Stomach (tissue), 8 donors: ENCODE measurements at regions not wholly inside any gene's neighbourhood (a gene's known extent, or its start where the extent isn't known, plus 50 kb on each side); places are given as distances from the start of the nearest gene placed in this dataset.

Experiments
- DNase-seq, 2 donors: peaks; one replicate each; pipeline versions ENCODE4 v3.0.0 to v3.0.0-alpha.2; 2013 to 2019
- H3K27ac ChIP-seq, 5 donors: fragments of 200-600 bp in 4 of 5; sonication (generic) in 4 of 5; one replicate each; pipeline ENCODE4 v1.5.1; 2013 to 2019; ENCODE audit warnings: mild to moderate bottlenecking in 1 of 5, moderate library complexity in 1 of 5
- H3K27me3 ChIP-seq, 3 donors: fragments of 200-600 bp; sonication (generic); one replicate each; pipeline ENCODE4 v1.5.1; 2017 to 2019; ENCODE audit warnings: mixed run types in 1 of 3
- H3K36me3 ChIP-seq, 4 donors: fragments of 200-600 bp; sonication (generic); 1 replicate in 3 of 4; 2 replicates in 1 of 4; pipeline ENCODE4 v1.5.1; 2016 to 2019
- H3K4me1 ChIP-seq, 4 donors: fragments of 200-600 bp; sonication (generic); one replicate each; pipeline ENCODE4 v1.5.1; 2016 to 2019
- H3K4me3 ChIP-seq, 4 donors: fragments of 200-600 bp; sonication (generic) in 3 of 4; one replicate each; pipeline ENCODE4 v1.5.1; 2016 to 2019; ENCODE audit warnings: mild to moderate bottlenecking in 1 of 4
- H3K9me3 ChIP-seq, 4 donors: fragments of 200-600 bp; sonication (generic); one replicate each; pipeline ENCODE4 v1.5.1; 2016 to 2019
- EP300 ChIP-seq: sonication (generic); formaldehyde crosslinking; IDR thresholded peaks from one replicate; pipeline ENCODE4 v1.6.1; 2017; ENCODE audit warnings: antibody characterized with exemption
- POLR2A ChIP-seq, 4 donors: fragments of 450-650 bp; IDR thresholded peaks; one replicate each; pipeline ENCODE4 v1.6.1; 2016; ENCODE audit warnings: antibody characterized with exemption in 4 of 4, control low read depth in 2 of 4, mild to moderate bottlenecking in 1 of 4, moderate library complexity in 1 of 4
- POLR2AphosphoS5 ChIP-seq, 3 donors: sonication (generic); formaldehyde crosslinking; IDR thresholded peaks; one replicate each; pipeline ENCODE4 v1.6.1; 2016; ENCODE audit warnings: antibody characterized with exemption in 3 of 3
- WGBS, 5 donors: extraction: QIAGEN DNeasy Blood & Tissue Kit in 3 of 5; methylation state at CpG; one replicate each; pipeline versions ENCODE4 v1.1.5 to v1.1.7; 2013 to 2018; 5-methylcytosine and 5-hydroxymethylcytosine counted together
- intact Hi-C: fragments of 100-400 bp; cut with DNase I; formaldehyde crosslinking; loops from one replicate; pipeline ENCODE4 v1.15.1; 2023; ENCODE audit warnings: low total_unique reads
- TF ChIP-seq, protein P1 (sequence below), 7 experiments: fragments of 450-650 bp in 4 of 7; fragments of 200-600 bp in 3 of 7; sonication (generic) in 3 of 7; IDR thresholded peaks; one replicate each; pipeline ENCODE4 v1.5.1; 2016 to 2019; ENCODE audit warnings: antibody characterized with exemption in 7 of 7, control low read depth in 2 of 7, mild to moderate bottlenecking in 1 of 7
- donor health status: healthy with polysubstance abuse.
- donor health status: Bipolar disorder and iron deficiency.
- donor health status: healthy.

DNA sequence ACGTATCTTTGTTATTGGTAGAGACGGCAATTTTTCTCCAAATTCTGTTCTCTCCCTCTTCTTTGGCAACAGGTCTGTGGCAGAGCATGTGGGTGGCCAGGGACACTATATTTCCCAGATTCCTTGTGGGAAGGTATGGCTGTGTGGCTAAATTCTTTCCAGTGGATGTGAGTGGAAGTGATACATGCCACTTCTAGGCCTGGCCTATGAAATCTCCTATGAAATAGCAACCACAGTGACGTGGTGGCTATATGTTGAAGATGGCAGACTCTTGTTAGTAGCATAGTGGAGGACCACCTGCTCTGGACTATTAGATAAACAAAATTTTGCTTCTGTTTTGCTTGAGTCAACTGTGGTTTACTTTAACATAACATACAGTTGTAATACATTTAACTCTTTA lies 243.3 kb downstream of the IL20RB start:
- intact Hi-C loops: no loop called here
- H3K4me1 ChIP-seq: peaks cover 4 to 24% (median 11%) of the 10 kb centered on the region in 4 donors
- no peak overlapping the region for H3K4me3 ChIP-seq
- 80 to 93% (median 90%) methylated on average over 3 of the region's 3 CpGs for WGBS, 5 donors
- H3K27ac ChIP-seq: no peak overlapping the region
- TF ChIP-seq POLR2A (IDR thresholded peaks at IDR 0.05) (no peak), POLR2AphosphoS5 (IDR thresholded peaks at IDR 0.05) (no peak), EP300 (no peak)
- TF ChIP-seq, protein P1, sequence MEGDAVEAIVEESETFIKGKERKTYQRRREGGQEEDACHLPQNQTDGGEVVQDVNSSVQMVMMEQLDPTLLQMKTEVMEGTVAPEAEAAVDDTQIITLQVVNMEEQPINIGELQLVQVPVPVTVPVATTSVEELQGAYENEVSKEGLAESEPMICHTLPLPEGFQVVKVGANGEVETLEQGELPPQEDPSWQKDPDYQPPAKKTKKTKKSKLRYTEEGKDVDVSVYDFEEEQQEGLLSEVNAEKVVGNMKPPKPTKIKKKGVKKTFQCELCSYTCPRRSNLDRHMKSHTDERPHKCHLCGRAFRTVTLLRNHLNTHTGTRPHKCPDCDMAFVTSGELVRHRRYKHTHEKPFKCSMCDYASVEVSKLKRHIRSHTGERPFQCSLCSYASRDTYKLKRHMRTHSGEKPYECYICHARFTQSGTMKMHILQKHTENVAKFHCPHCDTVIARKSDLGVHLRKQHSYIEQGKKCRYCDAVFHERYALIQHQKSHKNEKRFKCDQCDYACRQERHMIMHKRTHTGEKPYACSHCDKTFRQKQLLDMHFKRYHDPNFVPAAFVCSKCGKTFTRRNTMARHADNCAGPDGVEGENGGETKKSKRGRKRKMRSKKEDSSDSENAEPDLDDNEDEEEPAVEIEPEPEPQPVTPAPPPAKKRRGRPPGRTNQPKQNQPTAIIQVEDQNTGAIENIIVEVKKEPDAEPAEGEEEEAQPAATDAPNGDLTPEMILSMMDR (IDR thresholded peaks at IDR 0.05): no peak
- H3K27me3 ChIP-seq: no peaks in the 10 kb centered on the region
- H3K36me3 ChIP-seq: no peaks in the 10 kb centered on the region
- no peaks in the 10 kb centered on the region for H3K9me3 ChIP-seq
- DNase-seq: no peak

DNA sequence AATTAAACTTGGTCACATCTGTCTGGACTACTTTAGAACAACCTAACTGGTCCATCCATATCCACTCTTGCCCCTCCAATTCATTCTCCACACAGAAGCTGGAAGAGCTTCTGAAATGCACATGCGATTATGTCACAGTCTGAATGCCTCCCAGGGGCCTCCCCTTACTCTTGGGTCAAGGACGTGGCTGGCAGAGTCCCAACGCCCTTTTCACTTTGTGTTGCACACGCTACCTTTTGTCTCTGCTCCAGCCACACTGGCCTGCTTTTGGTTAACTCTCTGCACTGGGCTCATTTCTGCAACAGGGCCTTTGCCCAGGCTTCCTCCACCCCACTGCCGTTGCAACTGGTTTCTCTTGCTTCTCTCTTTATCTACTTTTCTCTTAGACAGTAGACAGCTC lies 245.2 kb downstream of the IL20RB start:
- no peaks in the 10 kb centered on the region for H3K9me3 ChIP-seq
- H3K36me3 ChIP-seq: no peaks in the 10 kb centered on the region
- H3K27me3 ChIP-seq: no peaks in the 10 kb centered on the region
- TF ChIP-seq POLR2AphosphoS5 (IDR thresholded peaks at IDR 0.05) (no peak), EP300 (no peak), POLR2A (IDR thresholded peaks at IDR 0.05) (no peak)
- TF ChIP-seq, protein P1 (IDR thresholded peaks at IDR 0.05): no peak
- WGBS, 5 donors: 79 to 83% (median 80%) methylated on average over 5 of the region's 5 CpGs
- no peak for DNase-seq
- intact Hi-C loops: no loop called here
- no peak overlapping the region for H3K27ac ChIP-seq
- H3K4me3 ChIP-seq: no peak overlapping the region
- peaks cover 4 to 27% (median 12%) of the 10 kb centered on the region in 4 donors for H3K4me1 ChIP-seq

DNA sequence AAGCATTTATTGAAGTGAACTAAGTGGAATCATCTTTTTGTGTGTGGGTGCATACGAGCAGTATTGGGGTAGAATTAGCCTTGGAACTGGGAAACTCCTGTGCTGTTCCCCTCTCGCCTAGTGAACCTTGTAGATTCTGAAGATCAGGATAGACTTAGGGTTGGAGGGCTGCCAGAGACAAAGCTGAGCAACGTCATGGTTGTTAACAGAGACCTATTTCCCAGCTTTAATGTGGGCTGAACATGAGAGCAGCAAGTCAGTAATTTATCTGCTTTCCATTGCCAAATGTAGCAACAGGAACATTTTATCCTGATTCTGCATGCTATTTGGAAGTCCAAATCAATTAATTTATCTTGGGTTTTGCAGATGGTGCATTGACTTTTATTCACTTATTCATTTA lies 246.6 kb downstream of the IL20RB start:
- 53 to 66% (median 64%) methylated on average over 3 of the region's 3 CpGs for WGBS, 5 donors
- no peaks in the 10 kb centered on the region for H3K27me3 ChIP-seq
- TF ChIP-seq POLR2A (IDR thresholded peaks at IDR 0.05) (no peak), POLR2AphosphoS5 (IDR thresholded peaks at IDR 0.05) (peak in 2 of 3 donors; percentile 27 to 41), EP300 (no peak)
- TF ChIP-seq, protein P1 (IDR thresholded peaks at IDR 0.05): no peak
- H3K9me3 ChIP-seq: no peaks in the 10 kb centered on the region
- peak overlapping the region in 1 of 5 donors; percentile 64 for H3K27ac ChIP-seq
- no peaks in the 10 kb centered on the region for H3K36me3 ChIP-seq
- peak in 1 of 2 donors; percentile 69 for DNase-seq
- H3K4me1 ChIP-seq: peaks cover 4 to 27% (median 12%) of the 10 kb centered on the region in 4 donors
- no peak overlapping the region for H3K4me3 ChIP-seq
- intact Hi-C loops: no loop called here

DNA sequence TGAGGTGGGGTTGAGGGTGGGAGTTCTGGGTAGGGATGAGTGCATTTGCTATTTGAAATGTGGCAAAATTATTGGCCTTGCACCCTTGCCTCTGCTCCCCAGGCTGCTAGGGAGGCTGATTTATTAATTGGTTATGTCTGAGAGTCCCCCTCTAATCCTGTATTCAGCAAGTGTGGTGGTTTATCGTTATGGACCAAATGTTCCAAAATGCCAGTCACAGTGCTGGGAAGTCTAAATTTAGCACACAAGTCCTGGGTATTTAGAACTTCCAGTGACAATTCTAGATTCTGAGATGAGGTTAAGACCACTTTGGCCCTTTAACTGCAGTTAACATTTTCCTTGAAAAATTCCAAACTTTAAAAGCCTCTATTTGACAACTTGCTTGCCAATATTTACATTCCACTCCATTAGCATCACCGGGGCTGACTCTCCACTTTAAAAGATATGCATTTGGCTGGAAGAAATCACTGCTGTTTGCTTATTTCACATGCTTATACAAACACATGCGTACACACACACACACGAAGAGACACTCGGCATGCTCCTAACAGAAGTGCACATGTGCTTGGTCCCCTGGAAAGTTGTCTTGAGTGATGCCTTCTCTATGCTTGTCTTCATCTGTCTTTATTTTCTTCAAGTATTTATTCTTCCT lies 247.7 kb downstream of the IL20RB start:
- TF ChIP-seq, protein P1 (IDR thresholded peaks at IDR 0.05): no peak
- no peak for TF ChIP-seq EP300
- TF ChIP-seq POLR2AphosphoS5 (IDR thresholded peaks at IDR 0.05): peak; percentile 13 to 54 (median 49)
- Histone ChIP-seq H3K36me3 (no peaks in the 10 kb centered on the region), H3K4me1 (peaks cover 4 to 27% (median 12%) of the 10 kb centered on the region in 4 donors), H3K27ac (peak overlapping the region in 3 of 5 donors; percentile 20 to 64 (median 53)), H3K4me3 (no peak overlapping the region), H3K27me3 (no peaks in the 10 kb centered on the region), H3K9me3 (no peaks in the 10 kb centered on the region)
- peak in 1 of 2 donors; percentile 73 for DNase-seq
- WGBS, 5 donors: 10 to 21% (median 18%) methylated on average over 5 of the region's 5 CpGs
- intact Hi-C loops: no loop called here
